Testis (tissue), 2 donors: ENCODE measurements at regions not wholly inside any gene's neighbourhood (a gene's known extent, or its start where the extent isn't known, plus 50 kb on each side); places are given as distances from the start of the nearest gene placed in this dataset.

Experiments
- DNase-seq: peaks from one replicate; pipeline ENCODE4 v3.0.0-alpha.2; 2019
- H3K27ac ChIP-seq, 2 donors: fragments of 200-600 bp; sonication (generic); one replicate each; pipeline ENCODE4 v1.5.1; 2019
- H3K27me3 ChIP-seq: fragments of 200-600 bp; sonication (generic); one replicate; pipeline ENCODE4 v1.5.1; 2019
- H3K36me3 ChIP-seq: fragments of 200-600 bp; sonication (generic); one replicate; pipeline ENCODE4 v1.5.1; 2017; ENCODE audit warnings: low read depth; ENCODE audit errors: missing control alignments
- H3K4me1 ChIP-seq: fragments of 200-600 bp; sonication (generic); one replicate; pipeline ENCODE4 v1.5.1; 2019
- H3K4me3 ChIP-seq, 2 donors: fragments of 200-600 bp; sonication (generic); one replicate each; pipeline ENCODE4 v1.5.1; 2017 to 2019
- H3K9me3 ChIP-seq: fragments of 200-600 bp; sonication (generic); one replicate; pipeline ENCODE4 v1.5.1; 2017
- CTCF ChIP-seq, 3 experiments: fragments of 450-650 bp in 2 of 3; fragments of 200-600 bp in 1 of 3; sonication (generic) in 1 of 3; IDR thresholded peaks; one replicate each; pipeline ENCODE4 v1.5.1; 2016 to 2019; ENCODE audit warnings: antibody characterized with exemption in 3 of 3, mild to moderate bottlenecking in 2 of 3, moderate library complexity in 1 of 3
- POLR2A ChIP-seq: fragments of 450-650 bp; IDR thresholded peaks from one replicate; pipeline ENCODE4 v1.6.1; 2017; ENCODE audit warnings: antibody characterized with exemption, mild to moderate bottlenecking, moderate library complexity
- WGBS, 2 donors: methylation state at CpG; one replicate each; pipeline ENCODE4 v1.1.5; 2018; 5-methylcytosine and 5-hydroxymethylcytosine counted together
- intact Hi-C: fragments of 100-400 bp; cut with DNase I; formaldehyde crosslinking; loops from one replicate; pipeline ENCODE4 v1.15.1; 2023; ENCODE audit warnings: low total_unique reads

GRCh38 chr7:108860615-108861014, 290.9 kb downstream of the DNAJB9 start:
- H3K4me1 ChIP-seq = no peaks in the 10 kb centered on the region
- H3K9me3 ChIP-seq = no peaks in the 10 kb centered on the region
- H3K27ac ChIP-seq = no peak overlapping the region
- intact Hi-C loops = no loop called here
- no peak for DNase-seq
- no peak overlapping the region for H3K4me3 ChIP-seq
- no peaks in the 10 kb centered on the region for H3K27me3 ChIP-seq
- H3K36me3 ChIP-seq = no peaks in the 10 kb centered on the region
- no peak for TF ChIP-seq POLR2A
- no peak for TF ChIP-seq CTCF (IDR thresholded peaks at IDR 0.05)

- Histone ChIP-seq H3K9me3 (no peaks in the 10 kb centered on the region), H3K4me3 (no peak overlapping the region), H3K4me1 (no peaks in the 10 kb centered on the region), H3K27ac (no peak overlapping the region), H3K27me3 (no peaks in the 10 kb centered on the region), H3K36me3 (no peaks in the 10 kb centered on the region)
- intact Hi-C loops = no loop called here
- no peak for TF ChIP-seq CTCF (IDR thresholded peaks at IDR 0.05)
- no peak for TF ChIP-seq POLR2A
- DNase-seq = no peak
- 85 to 94% methylated on average over 1 of the region's 2 CpGs for WGBS, 2 donors
These were observed 291.4 kb downstream of the DNAJB9 start for GRCh38 chr7:108861071-108861470.

GRCh38 chr7:108863227-108863848, 293.7 kb downstream of the DNAJB9 start:
- DNase-seq = no peak
- no peaks in the 10 kb centered on the region for H3K27me3 ChIP-seq
- no peaks in the 10 kb centered on the region for H3K9me3 ChIP-seq
- H3K4me3 ChIP-seq = no peak overlapping the region
- 94 to 100% methylated on average over 3 to 9 of the region's 9 CpGs for WGBS, 2 donors
- no peaks in the 10 kb centered on the region for H3K36me3 ChIP-seq
- intact Hi-C loops = no loop called here
- no peaks in the 10 kb centered on the region for H3K4me1 ChIP-seq
- no peak for TF ChIP-seq POLR2A
- TF ChIP-seq CTCF (IDR thresholded peaks at IDR 0.05) = no peak
- no peak overlapping the region for H3K27ac ChIP-seq

GRCh38 chr7:108869070-108869469, 299.4 kb downstream of the DNAJB9 start:
- no peak overlapping the region for H3K27ac ChIP-seq
- H3K9me3 ChIP-seq = no peaks in the 10 kb centered on the region
- WGBS, 2 donors = 52 to 53% methylated on average over 1 of the region's 1 CpG
- H3K36me3 ChIP-seq = no peaks in the 10 kb centered on the region
- no peak for DNase-seq
- H3K4me1 ChIP-seq = no peaks in the 10 kb centered on the region
- no peak for TF ChIP-seq CTCF (IDR thresholded peaks at IDR 0.05)
- no peak for TF ChIP-seq POLR2A
- intact Hi-C loops = no loop called here
- no peaks in the 10 kb centered on the region for H3K27me3 ChIP-seq
- no peak overlapping the region for H3K4me3 ChIP-seq

GRCh38 chr7:108875139-108875538, 305.5 kb downstream of the DNAJB9 start:
- no peak overlapping the region for H3K4me3 ChIP-seq
- DNase-seq = peak; percentile 28
- 72 to 76% methylated on average over 4 of the region's 4 CpGs for WGBS, 2 donors
- H3K27ac ChIP-seq = no peak overlapping the region
- TF ChIP-seq POLR2A = no peak
- peak in 1 of 3 experiments; percentile 18 for TF ChIP-seq CTCF (IDR thresholded peaks at IDR 0.05)
- H3K36me3 ChIP-seq = no peaks in the 10 kb centered on the region
- intact Hi-C loops = no loop called here
- no peaks in the 10 kb centered on the region for H3K27me3 ChIP-seq
- H3K9me3 ChIP-seq = no peaks in the 10 kb centered on the region
- H3K4me1 ChIP-seq = no peaks in the 10 kb centered on the region
